ENCODE measurements at regions not wholly inside any gene's neighbourhood (a gene's known extent, or its start where the extent isn't known, plus 50 kb on each side); places are given as distances from the start of the nearest gene placed in this dataset.

DNA sequence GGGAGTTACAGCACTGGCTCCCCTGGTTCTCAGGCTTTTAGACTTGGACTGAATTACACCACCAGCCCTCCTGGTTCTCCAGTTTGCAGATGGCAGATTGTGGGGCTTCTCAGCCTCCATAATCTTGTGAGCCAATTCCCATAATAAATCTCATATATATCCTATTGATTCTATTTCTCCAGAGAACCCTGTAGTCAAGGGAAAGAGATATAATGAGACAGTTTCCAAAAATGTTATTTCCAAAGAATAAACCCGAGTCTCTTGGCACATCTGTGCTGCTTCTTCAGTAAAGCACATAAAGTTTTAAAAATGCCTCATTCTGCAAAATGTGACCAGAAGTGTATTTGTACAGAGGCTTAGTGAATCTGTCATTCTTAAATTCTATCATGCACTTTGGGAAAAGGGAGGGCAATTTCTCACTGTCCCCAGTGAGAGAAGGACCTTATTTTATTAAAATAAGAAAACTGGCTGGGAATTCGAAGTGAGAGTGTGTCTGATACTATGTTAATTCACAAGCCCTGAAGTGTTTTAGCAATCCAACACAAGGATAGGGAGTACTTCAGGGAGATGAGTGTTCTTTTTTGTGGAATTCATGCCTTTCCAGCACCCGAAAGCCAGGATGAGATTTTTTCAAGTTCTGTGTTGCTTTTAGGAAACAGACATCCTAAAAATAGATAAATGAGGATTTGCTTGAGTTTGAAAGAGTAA, 282.4 kb upstream of the CHAC2 start:
- DNase-seq (ENCODE audit: low spot score in 2 of 2): no peak
- no peak overlapping the region for H3K27ac Mint-ChIP-seq
- ATAC-seq: no peak
- no peak overlapping the region for H3K4me3 Mint-ChIP-seq
- H3K9me3 Mint-ChIP-seq: peaks cover 3% of the 10 kb centered on the region
- no peaks in the 10 kb centered on the region for H3K36me3 Mint-ChIP-seq
- H3K4me1 Mint-ChIP-seq: no peaks in the 10 kb centered on the region

DNA sequence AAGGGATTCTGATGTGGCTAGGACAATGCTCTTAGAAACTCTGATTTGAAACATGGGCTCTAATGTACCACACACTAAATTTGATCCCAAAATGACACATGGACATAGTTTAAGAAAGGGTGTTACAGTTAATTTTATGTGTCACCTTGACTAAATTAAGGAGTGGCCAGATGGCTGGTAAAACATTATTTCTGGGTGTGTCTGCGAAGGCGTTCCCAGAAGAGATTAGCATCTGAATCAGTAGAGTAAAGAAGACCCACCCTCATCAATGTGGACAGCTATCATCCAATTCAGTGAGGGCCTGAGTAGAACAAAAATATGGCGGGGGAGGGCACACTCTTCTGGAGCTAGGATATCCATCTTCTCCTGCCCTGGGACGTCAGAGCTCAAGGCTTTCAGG, 283.1 kb upstream of the CHAC2 start:
- ATAC-seq: peak; percentile 47
- Mint-ChIP-seq H3K4me3 (no peak overlapping the region), H3K4me1 (no peaks in the 10 kb centered on the region), H3K36me3 (no peaks in the 10 kb centered on the region), H3K27ac (no peak overlapping the region), H3K9me3 (peaks cover 3% of the 10 kb centered on the region)
- no peak for DNase-seq (ENCODE audit: low spot score in 2 of 2)

DNA sequence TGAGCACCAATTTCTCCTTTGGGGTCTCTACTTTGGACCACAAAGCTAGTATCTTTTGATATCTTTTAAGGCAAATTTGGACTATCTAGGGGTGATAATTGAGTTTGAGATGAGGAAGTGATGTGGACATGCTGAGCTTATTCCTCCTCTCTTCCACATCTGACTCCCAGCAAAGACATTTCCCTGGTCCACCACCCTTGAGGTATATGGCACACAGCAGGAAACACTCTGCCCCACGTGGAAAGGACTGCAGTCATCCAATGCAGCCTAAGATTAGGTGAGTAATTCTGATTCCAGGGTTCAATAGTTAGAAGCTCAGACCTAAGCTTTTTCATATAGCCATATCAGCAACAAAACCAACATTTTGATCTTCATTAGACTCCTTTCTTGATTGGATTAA, 290.1 kb upstream of the CHAC2 start:
- no peaks in the 10 kb centered on the region for H3K36me3 Mint-ChIP-seq
- peaks cover 3% of the 10 kb centered on the region for H3K9me3 Mint-ChIP-seq
- ATAC-seq (no peak), DNase-seq (ENCODE audit: low spot score in 2 of 2) (no peak)
- H3K4me3 Mint-ChIP-seq: no peak overlapping the region
- no peak overlapping the region for H3K27ac Mint-ChIP-seq
- H3K4me1 Mint-ChIP-seq: no peaks in the 10 kb centered on the region

DNA sequence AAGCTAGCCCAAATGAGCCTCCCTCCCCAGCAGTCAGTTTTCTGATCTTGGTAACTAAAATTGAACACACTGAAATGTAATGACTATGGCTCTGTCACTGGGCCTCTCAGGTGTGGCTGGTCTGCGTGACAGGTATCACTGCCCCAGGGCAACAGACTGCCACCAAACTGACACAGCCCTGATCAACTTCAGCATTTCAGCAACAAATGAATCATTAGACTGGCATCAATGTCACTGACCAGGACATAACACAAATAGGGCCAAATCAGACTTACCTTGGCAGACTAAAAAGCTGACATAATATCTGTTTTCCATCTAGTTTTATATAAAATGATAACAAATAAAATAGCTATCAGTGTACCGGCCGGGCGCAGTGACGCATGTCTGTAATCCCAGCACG, 290.8 kb upstream of the CHAC2 start:
- no peaks in the 10 kb centered on the region for H3K9me3 Mint-ChIP-seq
- DNase-seq (ENCODE audit: low spot score in 2 of 2) (no peak), ATAC-seq (no peak)
- H3K4me3 Mint-ChIP-seq: no peak overlapping the region
- H3K27ac Mint-ChIP-seq: no peak overlapping the region
- no peaks in the 10 kb centered on the region for H3K36me3 Mint-ChIP-seq
- H3K4me1 Mint-ChIP-seq: no peaks in the 10 kb centered on the region

DNA sequence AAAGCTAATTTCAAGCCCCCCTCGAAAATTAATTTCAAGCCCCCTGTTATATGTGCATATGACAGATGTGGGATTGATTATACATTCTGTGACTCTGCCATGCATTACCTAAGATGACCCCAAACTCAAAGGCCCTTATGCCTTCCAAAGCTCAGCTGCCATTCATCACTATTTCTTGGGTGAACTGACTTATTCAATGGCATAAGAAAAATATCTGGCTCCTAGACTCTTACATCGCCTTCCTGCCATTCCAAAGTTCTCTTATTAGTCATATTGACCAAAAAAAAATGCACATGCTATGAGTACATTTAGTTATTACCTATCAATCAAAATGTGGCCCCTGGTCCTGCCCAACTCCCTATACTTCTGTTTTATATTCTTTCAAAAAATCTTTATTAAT, 291.8 kb upstream of the CHAC2 start:
- no peak overlapping the region for H3K27ac Mint-ChIP-seq
- no peaks in the 10 kb centered on the region for H3K36me3 Mint-ChIP-seq
- H3K9me3 Mint-ChIP-seq: no peaks in the 10 kb centered on the region
- DNase-seq (ENCODE audit: low spot score in 2 of 2) (no peak), ATAC-seq (no peak)
- H3K4me3 Mint-ChIP-seq: no peak overlapping the region
- no peaks in the 10 kb centered on the region for H3K4me1 Mint-ChIP-seq

DNA sequence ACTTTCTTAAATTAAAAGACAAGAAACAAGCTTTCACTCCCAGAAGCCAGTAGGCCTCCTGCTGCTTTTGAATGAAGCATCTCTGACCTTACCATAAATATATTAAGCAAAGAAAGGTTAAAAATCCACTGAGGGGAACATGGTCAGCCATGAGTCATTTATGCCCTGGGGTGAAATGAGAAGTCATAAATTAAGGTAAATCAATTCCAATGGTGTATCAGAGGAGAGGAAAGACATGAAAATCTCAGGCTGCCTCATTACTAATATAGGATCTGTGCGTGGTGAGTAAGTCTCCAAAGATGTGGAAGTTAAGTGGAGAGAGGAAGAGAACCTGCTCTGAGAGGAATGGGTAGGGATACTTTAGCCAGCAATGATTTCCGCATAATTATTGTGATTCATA, 292.3 kb upstream of the CHAC2 start:
- DNase-seq (ENCODE audit: low spot score in 2 of 2) (no peak), ATAC-seq (no peak)
- no peaks in the 10 kb centered on the region for H3K9me3 Mint-ChIP-seq
- H3K27ac Mint-ChIP-seq: no peak overlapping the region
- H3K4me1 Mint-ChIP-seq: no peaks in the 10 kb centered on the region
- H3K4me3 Mint-ChIP-seq: no peak overlapping the region
- no peaks in the 10 kb centered on the region for H3K36me3 Mint-ChIP-seq

DNA sequence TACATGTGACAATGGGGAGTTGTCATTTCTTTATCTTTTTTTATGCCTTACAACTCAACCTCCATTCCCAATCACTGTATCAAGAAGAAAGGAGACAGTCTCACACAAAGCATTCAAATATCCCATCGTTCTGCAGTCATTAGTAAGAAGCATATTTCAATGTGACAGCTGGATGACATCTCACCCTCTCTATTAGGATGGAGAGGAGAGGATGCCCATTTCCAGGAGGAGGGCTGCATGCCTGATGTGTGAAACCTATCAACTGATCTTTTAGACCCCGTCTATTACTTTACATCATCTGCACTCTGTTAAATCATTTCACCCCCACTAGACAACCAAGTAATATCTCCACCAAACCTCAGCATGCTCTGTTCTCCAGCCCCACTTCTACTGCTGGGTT, 292.7 kb upstream of the CHAC2 start:
- Mint-ChIP-seq H3K36me3 (no peaks in the 10 kb centered on the region), H3K4me1 (no peaks in the 10 kb centered on the region)

DNA sequence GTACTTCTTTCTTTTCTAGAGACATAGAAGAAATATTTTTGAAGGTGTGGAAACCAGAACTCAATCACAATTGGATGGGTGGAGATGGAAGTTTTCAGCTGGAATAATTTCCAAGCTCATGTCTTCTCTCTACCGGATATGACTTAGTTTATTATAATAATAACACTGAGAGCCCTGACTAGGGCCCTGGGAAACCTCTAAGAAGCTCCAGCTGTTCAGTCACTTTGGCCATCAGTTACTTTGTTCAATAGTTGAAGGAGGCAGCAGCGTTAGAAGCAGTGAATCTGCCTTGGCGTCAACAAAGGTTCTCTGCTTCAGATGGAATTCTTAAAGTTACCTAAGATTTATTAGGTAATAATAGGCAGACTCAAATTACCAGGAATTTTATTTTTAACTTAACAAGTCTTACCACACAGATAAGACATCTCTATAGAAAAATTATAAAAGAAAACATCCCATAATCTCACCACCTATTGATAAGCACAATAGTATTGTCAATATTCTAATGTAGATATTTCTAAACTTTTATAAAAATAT, 293.8 kb upstream of the CHAC2 start:
- DNase-seq (ENCODE audit: low spot score in 2 of 2) (no peak), ATAC-seq (no peak)

More for the DNA sequence above, 292.7 kb upstream of the CHAC2 start:
- ATAC-seq: no peak
- no peaks in the 10 kb centered on the region for H3K9me3 Mint-ChIP-seq
- H3K27ac Mint-ChIP-seq: no peak overlapping the region
- no peak for DNase-seq (ENCODE audit: low spot score in 2 of 2)
- no peak overlapping the region for H3K4me3 Mint-ChIP-seq

DNA sequence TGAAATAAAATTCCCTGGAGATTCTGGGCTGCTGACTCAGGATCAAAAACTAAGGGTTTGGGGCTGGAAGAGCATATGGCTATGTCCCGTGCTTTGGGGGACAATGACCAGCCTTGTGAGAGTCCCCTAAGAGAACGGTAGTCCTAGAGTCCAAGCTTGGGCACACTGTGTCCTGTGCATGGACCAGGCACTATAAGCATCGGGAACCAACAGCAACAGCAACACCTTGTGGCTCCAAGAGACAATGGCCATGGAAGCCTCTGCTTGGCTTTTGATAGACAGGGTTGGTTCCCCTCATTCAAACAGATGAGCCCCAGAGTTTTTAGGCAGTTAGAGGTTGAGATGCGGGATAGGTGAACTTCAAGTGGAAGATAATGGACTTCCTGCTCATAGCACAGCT, 294.4 kb upstream of the CHAC2 start:
- H3K36me3 Mint-ChIP-seq: no peaks in the 10 kb centered on the region
- H3K4me3 Mint-ChIP-seq: no peak overlapping the region
- ATAC-seq (peak; percentile 39), DNase-seq (ENCODE audit: low spot score in 2 of 2) (no peak)
- no peak overlapping the region for H3K27ac Mint-ChIP-seq
- H3K4me1 Mint-ChIP-seq: no peaks in the 10 kb centered on the region
- no peaks in the 10 kb centered on the region for H3K9me3 Mint-ChIP-seq

More for the DNA sequence above, 293.8 kb upstream of the CHAC2 start:
- no peak overlapping the region for H3K27ac Mint-ChIP-seq
- no peaks in the 10 kb centered on the region for H3K36me3 Mint-ChIP-seq
- no peaks in the 10 kb centered on the region for H3K4me1 Mint-ChIP-seq
- no peak overlapping the region for H3K4me3 Mint-ChIP-seq
- no peaks in the 10 kb centered on the region for H3K9me3 Mint-ChIP-seq

DNA sequence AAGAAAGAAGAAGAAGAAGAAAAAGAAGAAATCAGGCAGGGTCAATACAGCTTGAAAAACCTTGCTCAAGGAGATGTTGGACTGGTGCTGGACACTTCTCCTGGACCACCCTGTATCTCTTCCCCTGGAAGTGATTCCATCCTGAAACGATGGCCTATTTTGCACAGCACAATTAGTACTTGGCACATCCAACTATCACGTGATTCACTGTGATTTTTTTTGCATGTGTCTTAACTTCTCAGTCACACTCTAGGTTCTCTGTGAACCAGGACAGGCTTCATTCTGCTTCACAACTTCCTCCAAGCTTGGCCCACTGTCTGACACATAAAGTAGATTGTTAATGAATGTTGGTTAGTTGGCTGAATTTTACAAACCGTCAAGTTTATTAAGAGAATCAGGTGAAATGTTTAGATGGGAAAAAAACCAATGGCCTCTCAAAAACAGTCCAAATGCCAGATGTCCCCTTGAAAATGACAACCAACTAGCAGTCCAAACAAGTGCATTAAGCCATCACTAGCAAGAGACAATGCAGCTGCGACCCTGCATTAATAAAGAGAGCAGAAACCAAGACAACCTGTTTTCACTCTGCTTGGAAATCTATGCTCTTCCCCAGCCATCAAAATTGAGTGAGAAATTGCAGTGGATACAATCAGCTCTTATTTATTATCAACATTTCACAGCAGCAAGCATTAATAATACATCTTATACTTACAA, 300.0 kb upstream of the CHAC2 start:
- Mint-ChIP-seq H3K9me3 (no peaks in the 10 kb centered on the region), H3K4me3 (no peak overlapping the region), H3K27ac (no peak overlapping the region), H3K4me1 (no peaks in the 10 kb centered on the region), H3K36me3 (no peaks in the 10 kb centered on the region)
- no peak for DNase-seq (ENCODE audit: low spot score in 2 of 2)
- no peak for ATAC-seq

DNA sequence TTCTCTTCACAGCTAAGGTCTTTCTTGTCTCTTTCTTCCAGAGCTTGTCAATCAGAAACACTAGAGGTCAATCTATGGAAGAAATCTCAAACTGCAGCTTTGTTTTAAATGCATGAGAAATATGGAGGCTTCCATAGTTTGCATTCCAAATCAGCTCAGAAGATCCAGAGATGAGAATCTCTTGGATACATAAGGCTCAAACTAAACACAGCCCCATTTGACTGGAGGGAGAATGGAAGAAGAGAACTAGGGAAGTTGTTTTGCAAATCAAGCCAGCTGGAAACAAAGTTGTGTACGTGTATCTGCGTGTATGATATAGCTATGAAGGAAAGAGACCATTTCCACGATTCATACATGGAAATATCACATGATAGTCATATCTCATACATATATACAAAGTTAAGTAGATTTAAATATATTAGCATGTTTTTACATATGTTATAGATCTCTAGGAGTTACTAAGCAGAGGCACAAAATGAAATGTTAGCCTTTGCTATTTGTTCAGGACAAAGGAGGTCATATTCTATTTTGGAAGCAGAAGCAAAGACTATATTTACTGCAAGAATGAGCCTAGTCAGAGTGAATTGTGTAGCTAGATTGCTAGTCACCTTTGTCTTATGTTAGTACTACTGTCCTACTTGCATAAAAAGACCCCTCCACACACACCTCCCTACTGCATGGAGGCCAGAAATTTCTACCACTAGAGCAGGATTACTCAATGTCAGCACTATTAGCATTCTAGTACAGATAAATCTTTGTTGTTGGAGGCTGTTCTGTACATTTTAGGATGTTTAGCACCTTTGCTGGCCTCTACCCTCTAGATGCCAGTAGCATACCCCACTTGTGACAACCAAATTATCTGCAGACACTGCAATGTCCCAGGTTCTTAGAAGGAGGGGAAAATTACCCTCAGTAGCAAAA, 303.5 kb upstream of the CHAC2 start:
- no peak for DNase-seq (ENCODE audit: low spot score in 2 of 2)
- Mint-ChIP-seq H3K4me3 (no peak overlapping the region), H3K4me1 (no peaks in the 10 kb centered on the region), H3K27ac (no peak overlapping the region), H3K36me3 (no peaks in the 10 kb centered on the region), H3K9me3 (no peaks in the 10 kb centered on the region)
- no peak for ATAC-seq

DNA sequence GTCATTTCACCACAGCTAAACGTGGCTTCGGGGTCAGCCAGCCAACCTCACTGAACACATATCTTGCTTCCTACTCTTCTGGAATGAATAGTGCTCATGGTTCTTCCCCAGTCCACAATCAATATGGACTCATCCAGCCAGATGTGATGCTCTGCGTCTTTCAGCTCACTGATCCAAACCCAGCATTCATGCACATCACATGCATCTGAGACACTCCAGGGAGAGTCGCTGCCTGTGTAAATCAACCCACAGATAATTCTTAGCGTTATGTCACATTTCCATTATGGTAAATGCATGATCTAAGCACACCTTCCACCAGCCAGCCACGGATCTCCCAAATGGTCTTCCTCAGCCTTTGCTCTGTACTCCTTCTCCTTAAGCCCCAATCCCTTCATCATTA, 306.7 kb upstream of the CHAC2 start:
- no peak overlapping the region for H3K27ac Mint-ChIP-seq
- no peaks in the 10 kb centered on the region for H3K4me1 Mint-ChIP-seq

DNA sequence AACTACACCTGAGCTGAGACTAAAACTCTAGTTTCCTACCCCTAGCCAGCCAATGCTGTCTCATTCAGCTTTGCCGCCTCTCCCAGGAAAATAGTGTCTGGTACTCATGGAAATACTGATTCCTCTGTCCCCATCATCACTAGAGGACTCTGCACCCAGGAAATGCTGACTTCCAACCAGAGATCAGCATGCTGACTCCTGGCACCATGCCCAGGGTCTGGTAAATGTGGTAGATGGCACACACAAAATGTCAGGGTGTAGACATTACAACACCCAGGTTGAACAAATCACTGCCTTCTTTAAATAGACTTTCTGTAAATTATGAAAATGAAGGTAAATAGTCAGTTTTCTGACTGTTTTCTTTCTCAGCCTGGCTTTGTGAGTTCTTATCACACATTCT, 307.3 kb upstream of the CHAC2 start:
- Mint-ChIP-seq H3K4me1 (no peaks in the 10 kb centered on the region), H3K36me3 (no peaks in the 10 kb centered on the region)

More for the DNA sequence above, 306.7 kb upstream of the CHAC2 start:
- Mint-ChIP-seq H3K4me3 (no peak overlapping the region), H3K9me3 (no peaks in the 10 kb centered on the region), H3K36me3 (no peaks in the 10 kb centered on the region)
- no peak for ATAC-seq
- DNase-seq (ENCODE audit: low spot score in 2 of 2): no peak

DNA sequence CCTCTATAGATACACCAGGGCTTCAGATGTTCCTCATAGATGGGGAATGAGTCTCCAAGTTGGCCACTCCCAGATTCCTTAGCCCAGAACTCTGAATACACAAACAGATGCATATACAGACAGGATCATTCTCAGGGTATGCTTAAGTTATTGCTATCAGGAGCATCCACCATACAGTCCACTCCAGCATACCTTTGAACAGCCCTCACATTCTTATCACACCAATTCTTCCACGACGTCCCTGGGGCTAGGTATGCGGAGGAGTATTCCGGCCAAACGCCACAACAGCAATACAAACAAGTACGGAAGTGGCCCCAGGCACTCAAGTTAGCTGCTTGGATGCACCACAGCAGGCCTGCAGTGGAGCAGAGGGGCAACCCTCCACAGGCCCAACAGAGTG, 312.5 kb upstream of the CHAC2 start:
- Mint-ChIP-seq H3K4me3 (no peak overlapping the region), H3K27ac (no peak overlapping the region), H3K9me3 (peaks cover 3% of the 10 kb centered on the region), H3K36me3 (no peaks in the 10 kb centered on the region), H3K4me1 (no peaks in the 10 kb centered on the region)
- ATAC-seq: no peak
- no peak for DNase-seq (ENCODE audit: low spot score in 2 of 2)

More for the DNA sequence above, 307.3 kb upstream of the CHAC2 start:
- ATAC-seq: no peak
- H3K4me3 Mint-ChIP-seq: no peak overlapping the region
- peaks cover under 1% of the 10 kb centered on the region for H3K9me3 Mint-ChIP-seq
- no peak overlapping the region for H3K27ac Mint-ChIP-seq
- DNase-seq (ENCODE audit: low spot score in 2 of 2): no peak

DNA sequence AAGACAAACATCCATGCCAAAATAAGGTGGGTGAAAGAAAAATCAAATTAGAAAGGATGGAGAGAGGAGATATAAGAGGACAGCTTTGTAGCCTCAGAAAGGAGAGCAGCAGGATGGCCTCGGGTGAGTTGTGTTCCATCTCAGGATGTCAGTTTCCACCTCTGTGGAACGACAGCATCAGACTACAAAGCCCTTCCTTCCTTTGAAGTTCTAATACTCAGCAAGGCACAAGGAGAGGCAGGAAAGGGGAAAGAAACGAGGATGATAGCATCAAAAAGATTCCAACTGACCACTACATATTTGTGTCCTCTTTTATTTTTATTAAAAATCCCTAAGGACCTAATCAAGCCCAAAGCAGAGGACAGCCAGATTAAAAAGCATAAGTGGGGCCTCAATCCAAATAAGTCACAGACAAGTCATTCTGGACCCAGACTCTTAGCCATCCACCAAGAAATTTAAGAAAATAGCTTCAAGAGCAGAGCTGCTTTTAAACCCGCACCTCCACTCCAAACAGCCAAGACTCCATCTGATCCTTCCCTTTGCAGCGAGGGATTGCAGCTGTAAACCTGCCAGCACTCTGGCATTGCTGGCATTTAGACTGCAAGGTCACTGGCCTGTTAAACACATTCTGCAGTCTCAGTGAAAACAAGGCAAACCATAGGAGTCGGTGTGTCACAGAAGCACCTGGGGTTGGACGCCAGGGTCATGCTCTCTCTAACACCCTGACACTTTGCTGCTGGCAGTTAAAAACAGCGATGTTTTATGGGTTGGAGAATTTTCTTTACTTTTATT, 314.5 kb upstream of the CHAC2 start:
- ATAC-seq (no peak), DNase-seq (ENCODE audit: low spot score in 2 of 2) (no peak)
- Mint-ChIP-seq H3K9me3 (peaks cover 3% of the 10 kb centered on the region), H3K27ac (no peak overlapping the region), H3K36me3 (no peaks in the 10 kb centered on the region), H3K4me1 (no peaks in the 10 kb centered on the region), H3K4me3 (no peak overlapping the region)

Measured in stimulated activated effector memory CD8-positive, alpha-beta T cell treated with anti-CD3 and anti-CD28 coated beads, Interleukin-12 subunit alpha, Interleukin-12 subunit beta, amount 100 ng/mL, for 72 hours (primary cell).